GM04503 (cell line): ENCODE measurements at regions not wholly inside any gene's neighbourhood (a gene's known extent, or its start where the extent isn't known, plus 50 kb on each side); places are given as distances from the start of the nearest gene placed in this dataset.
"Not testable (repeated sequence)": the region's sequence is repeated elsewhere in the genome, so short reads cannot be mapped to it uniquely, and the experiment has no call there.

Source experiments
- DNase-seq: peaks from one replicate; pipeline ENCODE4 v3.0.0-alpha.2; 2012; ENCODE audit warnings: low read depth

- no peak for DNase-seq
These were observed 175.9 kb downstream of the LPIN1 start for GRCh38 chr2:11922294-11922693.

- no peak for DNase-seq
These were observed 177.5 kb downstream of the LPIN1 start for GRCh38 chr2:11923935-11924334.

GRCh38 chr2:11925295-11926066 is 179.0 kb downstream of the LPIN1 start:
- no peak for DNase-seq

GRCh38 chr2:11930211-11930761 is 183.9 kb downstream of the LPIN1 start:
- DNase-seq: no peak

DNA sequence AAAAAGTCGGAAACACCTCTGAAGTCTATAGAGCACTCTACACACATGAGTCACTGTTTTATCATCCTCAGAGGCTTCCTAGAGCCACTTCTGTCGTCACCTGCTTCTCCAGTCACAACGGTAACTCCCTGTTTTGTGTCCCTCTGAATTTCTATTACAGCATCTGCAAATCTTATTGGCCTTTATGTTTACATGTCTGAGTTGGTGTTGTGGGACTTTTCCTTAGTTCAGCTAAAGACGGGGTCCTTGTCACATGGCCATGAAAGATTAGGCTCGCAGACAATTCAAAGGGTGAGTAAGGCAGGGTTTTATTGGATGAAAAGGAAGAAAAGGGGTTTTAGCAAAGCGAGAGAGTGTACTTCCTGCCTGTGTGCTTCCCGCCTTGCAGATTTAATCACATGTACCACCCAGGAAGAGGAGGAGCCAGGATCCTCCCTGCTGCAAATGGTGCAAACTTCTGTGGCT is 185.6 kb downstream of the LPIN1 start:
- DNase-seq: no peak

DNA sequence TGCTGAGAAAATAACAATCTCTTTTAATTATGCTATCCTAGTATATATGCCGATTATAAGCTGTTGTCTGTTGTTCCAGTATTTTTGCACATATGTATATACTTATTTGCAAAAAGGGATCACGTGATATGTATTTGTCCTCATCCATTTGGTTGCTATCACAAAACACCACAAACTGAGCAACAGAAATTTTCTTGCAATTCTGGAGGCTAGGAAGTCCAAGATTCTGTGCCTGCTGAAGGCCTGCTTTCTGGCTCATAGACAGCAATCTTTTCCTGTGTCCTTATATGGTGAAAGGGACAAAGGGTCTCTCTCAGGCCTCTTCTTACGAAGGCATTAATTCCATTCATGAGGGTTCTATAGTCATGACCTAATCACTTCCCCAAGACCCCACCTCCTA is 186.5 kb downstream of the LPIN1 start:
- no peak for DNase-seq

DNA sequence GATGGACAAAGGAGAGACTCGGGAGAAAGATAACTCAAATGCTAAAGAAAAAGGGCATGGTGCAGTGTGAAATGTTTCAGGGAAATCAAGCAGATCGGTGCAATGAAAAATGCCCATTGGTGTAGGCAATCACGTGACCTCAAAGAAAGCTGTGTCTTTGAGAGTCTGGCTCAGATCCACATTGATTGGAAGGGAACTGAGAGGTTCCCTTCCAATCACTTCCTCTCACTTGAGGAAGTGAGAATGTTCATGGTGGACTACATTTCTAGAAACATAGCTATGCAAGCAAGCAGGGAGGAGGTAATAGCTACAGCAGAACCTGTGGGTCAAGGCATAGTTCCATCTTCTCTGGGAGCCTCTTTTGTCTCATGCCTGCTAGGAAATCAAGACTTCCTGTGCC is 187.4 kb downstream of the LPIN1 start:
- no peak for DNase-seq

- no peak for DNase-seq
These were observed 190.3 kb downstream of the LPIN1 start for GRCh38 chr2:11936761-11937160.

- peak; percentile 23 for DNase-seq
These were observed 191.8 kb downstream of the LPIN1 start for GRCh38 chr2:11938196-11938595.

DNA sequence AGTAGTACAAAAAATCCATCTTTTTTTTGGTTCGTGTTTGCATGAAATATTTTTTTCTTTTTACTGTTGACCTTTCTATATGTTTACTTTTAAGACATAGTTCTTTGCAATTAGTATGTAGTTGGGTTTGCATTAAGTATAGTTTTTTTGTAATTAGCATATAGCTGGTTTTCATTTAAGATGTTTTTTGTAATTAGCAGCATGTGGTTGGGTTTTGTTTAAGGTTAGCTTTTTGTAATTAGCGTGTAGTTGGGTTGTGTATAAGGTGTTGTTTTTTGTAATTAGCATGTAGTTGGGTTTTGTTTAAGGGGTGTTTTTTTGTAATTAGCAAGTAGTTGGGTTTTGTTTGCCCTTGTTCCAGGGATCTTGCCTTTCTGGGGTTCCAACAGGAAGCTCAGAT is 193.1 kb downstream of the LPIN1 start:
- no peak for DNase-seq

- no peak for DNase-seq
These were observed 193.8 kb downstream of the LPIN1 start for GRCh38 chr2:11940121-11940743.

GRCh38 chr2:11940799-11941198 is 194.4 kb downstream of the LPIN1 start:
- no peak for DNase-seq

GRCh38 chr2:11941201-11942177 is 195.1 kb downstream of the LPIN1 start:
- no peak for DNase-seq

DNA sequence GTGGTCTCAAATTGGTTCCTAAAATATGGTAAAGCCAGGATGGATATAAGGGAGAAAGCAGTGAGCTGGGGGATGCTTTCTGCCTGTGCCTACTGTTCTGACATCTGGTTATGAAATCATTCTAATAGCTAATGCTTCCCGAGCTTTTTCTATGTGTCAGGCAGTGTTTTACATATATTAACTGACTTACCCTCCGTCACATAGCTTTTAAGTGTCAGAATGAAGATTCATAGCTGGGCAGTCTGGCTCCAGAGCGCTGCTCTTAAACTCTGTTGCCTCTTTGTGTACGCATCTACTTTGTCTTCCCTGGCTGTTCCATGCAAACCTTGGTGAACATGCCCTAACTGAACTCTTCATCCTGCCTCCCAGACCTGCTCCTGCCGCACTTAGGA is 195.7 kb downstream of the LPIN1 start:
- no peak for DNase-seq

GRCh38 chr2:11944311-11944710 is 197.9 kb downstream of the LPIN1 start:
- no peak for DNase-seq

DNA sequence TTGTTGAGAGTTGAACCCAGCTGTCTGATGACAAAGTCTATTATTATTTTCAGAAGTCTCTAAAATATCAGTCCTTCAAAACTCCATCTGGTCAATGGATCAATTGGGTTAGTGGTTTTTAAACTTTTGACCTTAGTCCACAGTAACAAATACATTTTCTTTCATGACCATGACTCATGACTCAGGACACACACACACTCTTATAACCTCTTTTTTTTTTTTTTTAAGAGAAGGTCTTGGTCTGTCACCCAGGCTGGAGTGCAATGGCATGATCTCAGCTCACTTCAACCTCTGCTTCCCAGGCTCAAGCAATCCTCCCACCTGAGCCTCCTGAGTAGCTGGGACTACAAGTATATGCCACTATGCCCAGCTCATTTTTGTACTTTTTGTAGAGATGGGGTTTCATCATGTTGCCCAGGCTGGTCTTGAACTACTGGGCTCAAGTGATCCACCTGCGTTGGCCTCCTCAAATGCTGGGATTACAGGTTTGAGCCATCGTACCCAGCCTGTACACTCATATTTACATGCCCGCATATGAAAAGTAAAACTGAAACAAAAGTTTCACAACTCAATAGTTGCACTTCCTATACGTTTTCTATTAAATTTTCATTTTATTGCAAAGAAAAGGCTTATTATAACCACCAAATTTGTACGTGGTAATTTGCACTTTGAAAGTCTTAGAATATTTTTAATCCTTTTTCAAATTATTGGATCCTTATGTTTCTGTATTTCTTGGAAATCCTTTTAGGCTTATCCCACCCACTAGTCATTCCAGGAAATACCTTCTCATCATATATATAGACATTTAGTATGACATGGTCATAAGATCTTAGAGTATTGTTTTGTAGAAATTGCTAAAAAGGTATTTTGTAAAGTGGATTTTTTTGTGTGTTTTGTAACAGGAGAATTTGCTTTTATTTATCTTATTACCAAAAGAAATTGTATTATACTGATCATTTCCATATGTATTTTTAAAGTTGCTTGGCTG is 199.0 kb downstream of the LPIN1 start:
- no peak for DNase-seq

- DNase-seq: no peak
These were observed 201.5 kb downstream of the LPIN1 start for GRCh38 chr2:11947956-11948355.

- peak; percentile 36 for DNase-seq
These were observed 203.5 kb downstream of the LPIN1 start for GRCh38 chr2:11949732-11950523.

- DNase-seq: no peak
These were observed 204.5 kb downstream of the LPIN1 start for GRCh38 chr2:11950896-11951295.

GRCh38 chr2:11951492-11951891 is 205.1 kb downstream of the LPIN1 start:
- DNase-seq: not testable (repeated sequence)
